SIG-M5 treated with dmso at 0.1 percent for 504 hours (cell line): ENCODE measurements at regions not wholly inside any gene's neighbourhood (a gene's known extent, or its start where the extent isn't known, plus 50 kb on each side); places are given as distances from the start of the nearest gene placed in this dataset.

ENCODE experiments used
- DNase-seq: peaks from one replicate; lab custom pipeline; 2025; ENCODE audit not compliant: unreplicated experiment; lab: John Stamatoyannopoulos, UW

DNA sequence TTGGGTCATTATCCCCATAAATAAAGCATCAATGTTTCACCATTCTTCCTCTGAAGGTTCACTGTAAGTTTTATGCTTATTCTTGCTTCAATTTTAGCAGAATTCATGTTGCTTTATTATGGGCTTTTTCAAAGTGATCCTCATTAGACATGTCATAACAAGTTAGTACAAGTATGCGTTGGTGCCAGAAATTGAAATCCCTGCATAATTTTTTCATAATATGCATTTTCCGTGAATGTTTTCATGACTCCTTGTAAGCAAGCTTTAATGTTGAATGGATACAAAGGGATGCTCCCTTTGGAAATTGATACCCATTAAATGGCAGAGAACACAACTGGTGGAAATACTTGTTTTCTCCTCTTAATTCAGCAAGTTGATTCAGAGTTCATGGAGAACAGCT lies 179.7 kb downstream of the ST6GAL2 start:
- no peak for DNase-seq

GRCh38 chr2:106708209-106708608 lies 177.8 kb downstream of the ST6GAL2 start:
- no peak for DNase-seq

GRCh38 chr2:106709229-106709628 lies 176.7 kb downstream of the ST6GAL2 start:
- no peak for DNase-seq

DNA sequence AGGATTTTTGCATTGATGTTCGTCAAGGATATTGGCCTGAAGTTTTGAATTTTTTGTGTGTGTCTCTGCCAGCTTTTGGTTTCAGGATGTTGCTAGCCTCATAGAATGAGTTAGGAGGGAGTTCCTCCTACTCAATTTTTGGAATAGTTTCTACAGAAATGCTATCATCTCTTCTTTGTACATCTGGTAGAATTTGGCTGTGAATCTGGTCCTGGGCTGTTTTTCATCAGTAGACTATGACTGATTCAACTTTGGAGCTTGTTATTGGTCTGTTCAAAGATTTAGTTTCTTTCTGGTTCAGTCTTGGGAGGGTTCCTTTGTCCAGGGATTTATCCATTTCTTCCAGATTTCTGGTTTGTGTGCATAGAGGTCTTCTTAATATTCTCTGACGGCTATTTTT lies 166.7 kb downstream of the ST6GAL2 start:
- no peak for DNase-seq

GRCh38 chr2:106720026-106720425 lies 165.9 kb downstream of the ST6GAL2 start:
- no peak for DNase-seq

GRCh38 chr2:106724301-106724794 lies 161.6 kb downstream of the ST6GAL2 start:
- DNase-seq, result no peak

GRCh38 chr2:106734165-106734564 lies 151.8 kb downstream of the ST6GAL2 start:
- no peak for DNase-seq

DNA sequence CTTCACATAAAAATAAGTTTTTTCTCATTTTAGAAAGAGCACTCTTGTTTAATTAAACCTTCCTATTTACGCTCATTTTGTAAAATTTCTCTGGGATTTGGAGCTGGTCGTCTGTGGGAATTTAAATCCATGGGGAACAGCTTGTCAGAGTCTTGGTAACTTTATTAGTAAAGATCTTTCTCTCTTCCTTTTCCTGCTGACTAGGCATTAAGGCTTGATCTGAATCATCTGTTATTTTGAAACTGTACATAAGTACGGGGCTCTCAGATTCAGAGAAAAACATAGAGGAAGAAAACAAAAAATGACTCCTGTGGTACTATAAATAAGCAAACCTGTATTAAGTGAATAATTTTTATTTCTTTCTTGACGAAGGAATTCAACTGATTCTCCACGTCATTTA lies 150.2 kb downstream of the ST6GAL2 start:
- DNase-seq, result no peak

DNA sequence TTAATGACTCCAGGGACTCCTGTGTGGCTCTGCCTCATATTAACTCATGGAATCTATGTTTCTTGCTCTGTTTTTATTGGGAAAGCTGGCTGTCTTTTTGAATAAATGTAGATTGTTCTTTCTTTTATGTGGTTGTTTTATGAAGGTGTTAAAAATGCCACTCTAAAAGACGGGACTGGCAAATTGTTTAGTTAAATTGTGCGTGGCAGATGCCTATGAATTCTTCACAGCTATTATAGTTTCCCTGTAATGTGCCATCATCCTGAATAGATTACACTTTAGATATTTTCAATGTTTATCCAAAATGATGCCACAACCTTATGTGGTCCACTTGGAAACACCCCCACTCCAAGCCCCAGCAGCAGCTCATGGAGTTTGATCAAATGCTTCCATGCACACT lies 149.7 kb downstream of the ST6GAL2 start:
- no peak for DNase-seq

DNA sequence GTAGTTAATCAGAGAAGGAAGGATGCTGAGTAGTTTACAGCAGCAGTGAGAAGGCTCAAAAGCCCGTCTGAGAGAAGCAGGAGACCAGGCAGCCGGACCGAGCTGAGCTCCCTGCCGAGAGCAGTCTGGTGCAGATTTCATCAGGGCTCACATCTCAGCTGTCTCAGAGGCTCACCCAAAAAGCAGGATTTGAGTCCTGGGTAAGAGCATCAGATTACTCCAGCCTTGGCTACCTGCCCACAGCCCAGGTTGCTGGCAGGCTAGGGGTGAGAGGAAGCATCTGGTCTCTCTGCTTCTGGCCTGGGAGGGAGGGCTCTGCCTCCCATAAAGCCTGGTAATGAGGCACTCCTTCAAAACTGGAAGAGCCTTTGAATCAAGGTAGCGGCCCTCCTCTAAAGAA lies 140.5 kb downstream of the ST6GAL2 start:
- DNase-seq, result no peak

DNA sequence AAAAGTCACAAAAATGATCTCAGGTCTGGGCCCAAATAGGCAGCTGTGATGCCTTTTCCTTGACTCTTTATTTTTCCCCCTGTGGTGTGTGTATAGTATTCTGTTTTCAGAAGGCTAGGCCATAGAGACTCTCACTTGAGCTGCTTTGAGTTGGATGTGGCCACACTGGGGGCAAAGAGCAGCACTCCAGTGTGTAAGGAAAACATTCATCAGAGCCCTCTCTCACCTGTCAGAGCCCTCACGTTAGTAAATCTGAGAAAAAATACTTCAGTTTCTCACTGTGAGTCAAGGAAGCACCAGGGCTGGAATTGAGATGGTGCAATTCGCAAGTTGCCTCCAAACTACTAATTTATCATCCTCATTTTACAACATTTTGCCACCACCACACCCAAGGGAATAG lies 136.1 kb downstream of the ST6GAL2 start:
- DNase-seq, result no peak
